Renal cortical epithelial cell (primary cell): ENCODE measurements at regions not wholly inside any gene's neighbourhood (a gene's known extent, or its start where the extent isn't known, plus 50 kb on each side); places are given as distances from the start of the nearest gene placed in this dataset.

Experiments used
- DNase-seq: peaks from one replicate; pipeline ENCODE4 v3.0.0-alpha.2; 2011; ENCODE audit warnings: low read depth

GRCh38 chr13:68047889-68048288 lies 817.8 kb upstream of the PCDH9 start:
- DNase-seq: no peak

GRCh38 chr13:68046903-68047302 lies 816.8 kb upstream of the PCDH9 start:
- no peak for DNase-seq

DNA sequence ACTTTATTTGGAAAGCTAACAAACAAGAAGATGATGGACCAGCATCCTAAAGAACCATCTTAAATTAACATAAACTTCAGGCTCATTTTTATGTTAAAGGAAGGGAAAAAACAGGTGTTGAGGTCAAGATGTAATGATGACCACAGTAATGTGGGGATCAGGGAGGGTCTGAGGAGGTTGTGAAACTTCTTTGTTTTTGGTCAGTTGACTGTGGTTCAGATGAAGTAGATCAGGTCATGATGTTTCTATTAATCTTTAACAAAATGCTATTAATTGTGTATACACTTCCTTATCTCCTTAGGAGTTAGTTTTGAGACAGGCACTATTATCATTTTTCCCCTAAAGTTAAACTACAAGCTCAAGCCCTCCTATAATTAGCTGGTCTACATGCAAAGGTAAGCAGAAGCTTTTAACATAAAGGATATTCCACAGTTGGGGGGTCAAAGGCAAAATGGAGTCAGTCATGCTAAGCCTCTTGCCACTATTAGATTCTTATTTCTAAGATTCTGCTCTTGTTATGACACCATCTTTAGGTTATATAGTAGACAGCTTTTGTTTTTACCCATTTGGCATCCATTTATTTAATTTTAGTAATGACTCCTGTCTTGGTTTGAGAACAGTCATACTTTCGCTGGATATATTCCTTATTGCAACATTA lies 800.1 kb upstream of the PCDH9 start:
- DNase-seq: peak; percentile 76

- DNase-seq: no peak
Measured at GRCh38 chr13:68028701-68029100, 798.6 kb upstream of the PCDH9 start.

DNA sequence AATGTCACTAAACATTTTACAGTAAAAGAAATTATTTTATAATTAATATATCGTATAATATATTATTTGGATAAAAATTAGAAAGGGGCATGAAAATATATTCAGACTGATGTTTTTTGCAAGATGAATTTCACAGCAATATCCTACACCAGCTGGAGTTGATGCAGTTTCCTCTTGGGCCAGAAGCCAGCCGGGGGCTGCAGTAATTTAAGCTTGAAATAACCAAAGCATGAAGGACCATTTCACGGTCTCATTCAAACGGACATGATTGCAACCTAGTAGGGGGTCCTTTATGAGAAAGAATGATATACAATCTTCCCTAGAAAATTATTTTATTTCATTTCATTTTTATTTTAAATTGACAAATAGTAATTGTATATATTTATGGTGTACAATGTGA lies 797.2 kb upstream of the PCDH9 start:
- no peak for DNase-seq

DNA sequence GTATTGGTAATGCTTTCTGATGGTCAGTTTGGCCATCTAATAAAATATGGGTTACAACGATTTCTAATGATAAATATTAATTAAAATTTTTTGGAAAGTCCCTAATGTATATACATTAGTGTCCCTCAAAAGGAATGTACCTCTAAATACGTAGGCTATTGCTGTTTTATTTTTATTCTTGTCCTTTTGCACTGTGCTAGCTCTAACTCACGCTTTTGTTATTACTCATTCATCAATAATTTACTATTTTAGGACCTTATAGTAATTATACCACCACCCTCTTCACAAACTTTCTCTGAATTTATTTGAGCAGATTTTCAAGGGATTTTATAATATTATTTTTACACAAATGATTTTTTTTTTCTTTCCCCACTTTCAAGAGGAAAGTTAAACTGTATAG lies 795.9 kb upstream of the PCDH9 start:
- peak; percentile 50 for DNase-seq

DNA sequence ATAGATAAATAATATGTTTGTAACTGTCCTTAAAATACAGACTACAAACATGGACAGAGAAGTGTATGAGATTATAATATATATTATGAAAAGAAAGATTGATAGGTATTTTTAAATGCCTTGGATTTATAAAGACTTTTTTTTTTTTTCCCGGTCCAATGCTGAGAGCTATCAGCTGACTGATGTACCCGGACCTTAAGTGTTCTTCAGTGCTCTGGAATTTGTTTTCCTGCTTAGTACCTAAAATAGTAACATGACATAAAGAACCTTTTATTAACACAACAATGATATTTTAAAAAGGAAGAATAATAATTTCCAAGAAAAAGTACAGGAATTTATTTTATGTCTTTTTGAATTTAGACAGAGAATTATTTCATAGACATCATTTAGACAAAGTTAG lies 795.5 kb upstream of the PCDH9 start:
- no peak for DNase-seq

- DNase-seq: peak; percentile 22
Measured at GRCh38 chr13:68023838-68024581, 793.9 kb upstream of the PCDH9 start.

GRCh38 chr13:68019901-68020300 lies 789.8 kb upstream of the PCDH9 start:
- DNase-seq: peak; percentile 91

- no peak for DNase-seq
Measured at GRCh38 chr13:68009546-68009945, 779.4 kb upstream of the PCDH9 start.

DNA sequence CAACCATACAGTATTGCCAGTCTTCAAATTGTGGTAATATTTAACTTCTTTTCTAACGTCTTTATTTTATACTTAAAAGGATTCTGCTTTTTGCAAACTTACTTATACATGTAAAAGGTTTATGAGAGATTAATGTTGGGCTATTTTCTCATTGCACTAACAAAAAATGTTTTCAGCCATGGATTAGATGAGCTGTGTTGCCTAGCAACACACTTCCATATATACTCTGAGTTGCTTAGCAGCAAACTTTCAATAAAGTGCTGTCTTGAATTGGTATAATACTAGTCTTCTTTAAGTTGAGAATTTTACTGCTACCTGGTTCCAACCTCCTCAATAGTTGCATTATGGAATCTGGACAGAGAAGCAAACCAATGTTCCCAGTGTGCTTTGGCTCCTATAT lies 777.4 kb upstream of the PCDH9 start:
- DNase-seq: no peak

DNA sequence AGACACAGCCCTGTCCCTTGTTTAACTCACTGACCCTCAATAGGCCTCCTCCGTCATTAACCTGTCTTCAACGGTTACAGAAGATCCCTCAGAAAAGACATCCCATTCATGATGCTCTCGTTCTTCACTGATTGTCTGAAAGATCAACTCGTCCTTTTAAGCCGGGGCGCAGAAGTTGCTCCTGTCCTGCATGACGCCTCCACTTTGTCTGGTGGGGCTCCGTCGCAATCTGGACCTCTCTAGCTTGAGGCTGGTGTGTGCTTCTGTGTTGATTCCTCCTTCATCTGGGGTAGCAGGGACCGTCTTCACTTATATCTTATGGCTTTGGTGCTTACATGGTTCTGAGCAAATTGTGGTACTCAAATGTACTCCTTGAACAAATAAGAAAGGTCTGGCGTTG lies 766.0 kb upstream of the PCDH9 start:
- DNase-seq: no peak

- no peak for DNase-seq
Measured at GRCh38 chr13:67990868-67991267, 760.7 kb upstream of the PCDH9 start.

DNA sequence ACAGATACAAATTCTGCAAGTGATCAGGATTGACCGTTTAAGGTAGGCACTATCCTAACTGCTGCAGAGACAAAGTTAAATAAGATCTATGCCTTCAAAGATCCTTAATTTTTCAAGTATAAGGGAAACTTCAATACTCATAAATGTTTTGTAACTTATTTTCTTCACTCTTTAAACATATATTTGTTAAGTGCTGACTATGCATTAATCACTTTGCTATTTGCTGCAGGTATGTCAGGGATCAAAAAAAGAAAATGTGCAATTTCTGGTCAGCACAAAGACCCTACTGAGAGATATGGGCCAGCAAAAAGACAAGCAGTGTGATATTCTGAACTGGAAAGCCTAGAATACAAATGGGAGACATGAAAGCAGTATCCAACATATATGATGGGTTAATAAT lies 756.1 kb upstream of the PCDH9 start:
- no peak for DNase-seq

GRCh38 chr13:67977066-67977465 lies 746.9 kb upstream of the PCDH9 start:
- DNase-seq: no peak

GRCh38 chr13:67971291-67971690 lies 741.2 kb upstream of the PCDH9 start:
- DNase-seq: no peak

DNA sequence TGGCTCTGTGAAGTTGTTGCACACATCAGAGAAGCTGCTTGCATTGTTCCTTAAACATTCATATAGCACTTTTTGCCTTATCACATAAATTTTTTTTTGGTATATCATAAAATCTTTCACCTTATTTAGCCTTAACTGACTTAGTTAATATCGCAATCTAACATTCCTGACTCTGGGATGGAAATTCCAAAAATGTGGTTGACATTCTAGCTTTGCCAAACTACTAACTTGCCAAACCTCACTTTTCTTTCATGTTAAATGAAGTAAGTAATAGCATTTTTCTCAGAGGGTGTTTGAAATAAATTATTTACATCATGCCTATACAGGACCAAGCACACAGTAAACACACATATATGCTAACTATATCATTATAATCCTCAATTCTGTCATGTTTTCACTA lies 736.9 kb upstream of the PCDH9 start:
- no peak for DNase-seq

GRCh38 chr13:67966065-67966464 lies 735.9 kb upstream of the PCDH9 start:
- DNase-seq: no peak

DNA sequence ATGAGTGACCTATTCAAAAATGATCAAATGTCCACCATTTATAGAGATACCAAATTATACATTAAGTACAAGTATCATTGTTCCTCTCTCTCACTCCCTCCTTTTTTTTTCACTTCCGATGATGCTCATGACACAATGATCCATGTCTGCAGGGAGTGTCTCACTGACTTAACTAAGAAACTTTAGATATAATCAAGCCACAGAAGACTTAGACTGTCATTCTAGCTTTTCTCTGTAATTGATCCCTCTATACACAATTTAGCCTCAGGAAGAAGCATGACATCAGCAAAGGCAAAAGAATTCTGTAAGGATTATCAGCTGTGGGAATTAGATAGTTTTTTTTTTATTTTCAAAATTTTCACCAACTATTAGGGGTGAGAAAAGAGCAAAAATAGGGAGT lies 734.9 kb upstream of the PCDH9 start:
- no peak for DNase-seq

DNA sequence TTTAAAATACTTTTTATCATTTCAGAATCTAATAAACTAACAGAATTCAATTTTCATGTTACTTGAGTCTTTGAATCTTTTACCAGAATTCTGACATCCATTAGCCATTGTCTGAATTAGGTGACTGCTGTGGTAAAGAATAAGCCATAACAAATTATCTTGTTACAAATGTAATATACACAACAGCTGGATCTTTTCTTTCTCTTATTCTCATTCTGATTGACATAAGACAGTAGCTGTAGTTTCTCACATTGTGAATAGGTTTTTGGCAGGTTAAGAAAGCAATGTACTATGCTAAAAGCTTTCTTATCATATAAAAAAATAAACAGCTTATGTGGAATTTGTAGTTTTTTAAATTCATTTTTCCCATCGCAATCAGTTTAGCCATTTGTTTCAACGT lies 734.0 kb upstream of the PCDH9 start:
- no peak for DNase-seq

- no peak for DNase-seq
Measured at GRCh38 chr13:67961331-67961730, 731.2 kb upstream of the PCDH9 start.

- no peak for DNase-seq
Measured at GRCh38 chr13:67951431-67951830, 721.3 kb upstream of the PCDH9 start.

GRCh38 chr13:67950603-67951002 lies 720.5 kb upstream of the PCDH9 start:
- no peak for DNase-seq

DNA sequence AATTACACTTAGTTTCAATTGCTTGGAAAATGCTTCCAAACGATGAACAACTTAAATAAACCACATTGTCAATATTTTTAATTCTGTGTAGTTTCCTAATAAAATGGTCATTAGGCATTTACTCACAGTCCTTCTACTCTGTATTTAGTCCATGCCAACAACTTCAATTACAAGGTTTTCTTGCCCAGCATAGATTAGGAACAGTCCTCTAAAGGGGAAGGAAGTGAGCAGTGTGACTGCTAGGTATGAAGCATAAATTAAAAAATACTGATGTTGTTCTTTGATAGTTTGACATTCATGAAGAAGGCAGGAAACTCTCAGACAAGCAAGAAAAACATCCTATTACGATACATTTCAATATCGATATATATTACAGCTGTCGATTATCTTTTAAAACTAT lies 716.0 kb upstream of the PCDH9 start:
- DNase-seq: no peak
